HG02981 (cell line): ENCODE measurements at regions not wholly inside any gene's neighbourhood (a gene's known extent, or its start where the extent isn't known, plus 50 kb on each side); places are given as distances from the start of the nearest gene placed in this dataset.
"Not testable (repeated sequence)": the region's sequence is repeated elsewhere in the genome, so short reads cannot be mapped to it uniquely, and the experiment has no call there.

Experiments
- ATAC-seq: cut with Tn5 transposase; IDR thresholded peaks from one replicate; pipeline ENCODE4 v1.9.1; 2021; ENCODE audit warnings: mild to moderate bottlenecking, moderate library complexity; ENCODE audit not compliant: unreplicated experiment

DNA sequence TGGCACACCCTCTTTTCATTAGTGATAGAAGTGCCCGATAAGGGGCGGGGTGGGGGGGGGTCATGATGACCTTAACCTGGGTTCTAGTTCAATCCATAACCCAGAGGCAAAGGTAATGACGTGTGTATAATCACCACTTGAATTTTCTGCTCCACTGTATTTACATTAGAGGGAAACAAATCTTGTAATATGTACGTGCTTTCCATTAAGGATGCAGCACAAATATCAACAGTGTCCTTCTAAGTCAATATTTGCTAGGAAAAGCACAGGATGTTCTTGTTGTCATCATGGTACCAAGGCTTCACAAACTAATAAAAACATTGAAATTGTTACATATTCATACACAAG is 121.2 kb upstream of the SLC38A2 start:
- no peak for ATAC-seq

- no peak for ATAC-seq
Measured at GRCh38 chr12:46493150-46493833, 120.7 kb upstream of the SLC38A2 start.

GRCh38 chr12:46492471-46493085 is 120.0 kb upstream of the SLC38A2 start:
- no peak for ATAC-seq

DNA sequence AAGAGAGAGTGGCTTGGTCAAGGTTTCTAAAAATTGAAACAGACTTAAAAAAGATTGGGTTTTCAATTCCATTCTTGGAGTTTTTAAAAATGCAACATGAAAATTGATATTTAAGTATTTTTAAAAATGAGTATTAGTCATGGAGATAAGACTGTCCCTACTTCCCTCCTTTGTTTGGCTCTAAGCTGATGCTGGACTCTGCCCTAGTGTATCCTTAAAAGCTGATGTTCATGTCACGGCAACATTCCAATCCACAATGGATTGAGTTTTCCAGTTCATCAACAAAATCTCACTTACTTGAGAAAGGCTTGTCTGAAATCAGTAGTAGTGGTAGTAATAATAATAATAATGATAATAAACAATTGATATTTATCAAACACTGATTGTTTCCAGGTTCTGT is 119.0 kb upstream of the SLC38A2 start:
- ATAC-seq = no peak

DNA sequence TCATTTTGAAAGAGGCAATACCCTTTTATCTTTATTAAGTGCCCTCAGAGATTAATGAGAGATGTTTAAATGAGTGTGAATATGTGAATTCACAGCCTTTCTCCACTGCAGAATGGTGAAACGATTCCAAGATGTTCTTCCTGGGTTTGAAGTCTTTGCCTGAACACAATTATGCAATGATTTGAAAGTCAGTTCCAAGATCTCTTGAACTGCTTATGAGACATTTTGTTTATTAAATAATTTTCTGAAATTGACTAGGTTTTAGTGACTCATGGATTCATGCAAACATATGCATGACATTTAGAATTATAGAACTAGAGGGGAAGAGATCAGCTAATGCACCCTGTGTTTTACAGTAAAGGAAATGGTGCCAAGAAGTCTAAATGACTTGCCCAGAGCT is 118.1 kb upstream of the SLC38A2 start:
- ATAC-seq = no peak

GRCh38 chr12:46489951-46490388 is 117.4 kb upstream of the SLC38A2 start:
- ATAC-seq = no peak

DNA sequence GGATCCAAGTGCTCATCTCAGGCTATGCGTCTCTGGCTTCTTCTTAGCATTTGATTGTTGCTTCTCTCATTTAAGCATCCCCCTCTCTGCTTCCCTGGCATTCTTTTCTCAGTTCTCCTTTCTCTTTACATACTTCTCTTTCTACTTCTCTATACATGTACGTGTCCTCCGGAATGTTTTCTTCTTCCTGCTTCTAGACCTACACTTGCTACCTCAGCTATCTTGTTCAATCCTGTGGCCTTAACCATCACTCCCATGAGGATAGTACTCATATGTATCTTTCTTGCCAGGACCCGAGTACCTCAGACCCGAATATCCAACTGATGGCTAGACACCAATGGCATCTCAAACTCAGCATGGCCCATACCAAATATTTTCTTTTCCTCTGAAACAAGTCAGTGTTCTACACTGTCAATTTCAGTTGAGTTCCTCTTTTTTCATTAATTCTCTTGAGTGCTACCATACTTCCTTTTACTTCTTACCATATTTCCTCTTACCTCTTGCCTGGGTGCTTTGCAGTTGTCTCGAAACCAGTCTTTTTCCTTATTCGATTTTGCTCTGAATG is 115.1 kb upstream of the SLC38A2 start:
- ATAC-seq = no peak

DNA sequence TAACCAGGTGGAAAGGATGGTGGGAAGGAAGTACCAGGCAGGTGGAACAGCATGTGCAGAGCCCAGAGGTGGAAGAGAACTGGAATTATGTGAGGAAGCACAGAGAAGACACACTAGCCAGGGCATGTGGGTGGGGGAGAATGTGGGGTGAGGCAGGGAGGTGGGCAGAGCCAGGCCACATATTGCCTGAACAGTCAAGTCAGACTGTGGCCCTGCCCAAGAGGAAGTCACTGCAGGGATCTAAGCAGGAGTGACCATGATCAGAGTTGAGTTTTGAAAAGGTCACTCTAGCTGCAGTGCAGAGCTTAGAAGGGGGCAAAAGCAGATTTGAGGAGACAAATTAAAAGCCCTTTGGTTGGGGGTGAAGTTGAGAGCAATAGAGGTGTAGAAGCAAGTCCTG is 114.0 kb upstream of the SLC38A2 start:
- no peak for ATAC-seq

- no peak for ATAC-seq
Measured at GRCh38 chr12:46485853-46486252, 113.3 kb upstream of the SLC38A2 start.

DNA sequence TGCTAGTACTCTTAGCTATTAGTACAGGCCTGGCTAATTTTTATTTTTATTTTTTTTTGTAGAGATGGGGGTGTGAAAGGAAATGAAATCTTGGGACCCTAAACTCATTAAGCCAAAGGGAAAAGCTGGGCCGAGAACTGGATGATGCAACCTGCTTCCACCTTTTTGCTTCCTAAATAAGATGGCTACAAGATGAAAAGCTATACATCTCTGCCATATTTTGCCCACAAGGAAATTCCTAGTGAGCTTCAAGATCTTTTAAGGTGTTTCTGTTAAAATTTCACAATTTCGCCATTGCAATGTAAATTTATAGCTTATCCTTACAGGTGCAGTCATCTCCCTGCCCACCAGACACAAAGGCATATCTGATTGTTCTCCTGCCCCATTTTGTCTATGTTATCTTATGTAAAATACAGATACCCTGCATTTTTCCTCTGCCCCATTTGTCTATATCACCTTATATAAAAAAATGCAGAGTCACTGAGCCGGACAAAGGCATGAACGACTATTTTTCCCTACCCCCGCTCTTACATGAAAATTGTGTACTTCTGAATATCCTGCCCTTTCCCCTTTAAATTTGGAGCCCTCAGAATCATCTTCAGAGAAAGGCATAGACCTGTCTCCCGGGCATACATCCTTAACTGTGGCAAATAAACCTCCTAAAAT is 112.0 kb upstream of the SLC38A2 start:
- ATAC-seq = no peak

GRCh38 chr12:46483572-46484395 is 111.2 kb upstream of the SLC38A2 start:
- ATAC-seq = no peak

DNA sequence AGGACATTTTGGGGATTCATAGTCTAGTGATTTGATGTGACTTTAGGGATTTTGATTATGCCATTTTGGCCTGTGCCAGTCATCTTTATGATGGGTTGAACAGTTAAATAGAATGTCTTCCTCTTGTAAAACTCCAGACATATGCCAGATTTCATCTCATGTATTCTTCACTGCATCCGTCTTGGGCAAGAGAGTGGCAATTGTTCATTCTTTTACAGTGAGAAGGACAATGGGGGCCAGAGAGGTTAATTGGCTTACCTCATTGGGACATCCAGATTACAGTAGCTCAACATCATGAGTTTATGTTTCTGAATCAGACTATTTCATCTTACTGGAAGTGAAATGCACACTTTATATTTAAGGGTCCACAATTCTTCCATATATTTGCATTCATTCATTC is 108.2 kb upstream of the SLC38A2 start:
- no peak for ATAC-seq

DNA sequence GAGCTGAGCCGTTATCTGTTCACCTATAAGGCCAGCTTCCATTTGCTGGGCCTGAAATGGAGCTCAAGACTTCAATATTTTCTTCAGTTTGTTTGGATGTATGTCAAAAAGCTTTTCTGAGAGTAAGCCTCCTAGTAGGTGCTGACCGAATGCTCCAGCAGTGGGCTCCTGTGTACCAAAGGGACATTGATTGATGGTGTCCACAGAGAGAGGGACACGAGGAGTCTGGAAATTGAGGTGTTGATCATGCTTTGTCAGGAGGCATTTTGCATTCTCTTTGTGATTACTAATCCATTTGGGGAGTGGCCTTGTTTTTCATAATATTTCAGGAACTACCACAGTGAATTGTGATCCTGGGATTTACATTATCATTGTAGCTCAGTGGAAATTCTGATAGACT is 107.7 kb upstream of the SLC38A2 start:
- ATAC-seq = no peak

DNA sequence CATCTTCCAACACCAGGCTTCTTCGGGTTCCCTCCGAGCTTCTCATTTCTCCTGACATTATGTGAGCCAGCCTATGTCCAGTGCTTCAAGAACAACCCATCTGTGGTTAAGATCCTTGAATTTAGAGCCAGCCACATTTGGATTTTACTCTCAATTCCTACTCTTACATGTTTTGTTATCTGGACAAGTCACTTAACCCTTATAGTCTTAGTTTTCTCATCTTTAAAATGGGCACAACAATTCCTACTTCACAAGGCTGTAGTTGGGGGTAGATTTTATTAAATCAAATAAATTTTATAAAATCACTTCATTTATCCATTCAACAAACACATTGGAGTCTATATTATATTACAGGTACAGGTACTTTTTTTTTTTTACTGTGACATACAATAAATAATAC is 105.5 kb upstream of the SLC38A2 start:
- no peak for ATAC-seq

DNA sequence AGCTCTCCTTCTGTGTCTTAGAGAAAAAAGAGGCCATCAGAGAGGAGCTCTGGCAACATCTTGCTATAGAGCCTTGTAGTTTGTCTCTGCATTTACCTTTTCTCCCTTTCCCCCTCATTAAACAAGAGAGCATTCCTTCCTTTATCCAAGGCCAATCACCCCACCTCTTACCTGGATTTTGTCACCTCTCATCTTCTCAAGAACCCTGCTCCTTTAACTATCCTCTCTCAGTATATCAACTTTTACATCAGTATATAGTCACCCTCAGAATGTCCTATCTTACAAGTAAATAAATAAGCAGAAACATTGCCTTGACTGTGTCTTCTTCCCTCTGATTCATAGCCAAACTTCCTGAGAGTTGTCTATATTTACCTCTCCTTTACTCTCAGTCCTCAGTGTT is 105.0 kb upstream of the SLC38A2 start:
- no peak for ATAC-seq

DNA sequence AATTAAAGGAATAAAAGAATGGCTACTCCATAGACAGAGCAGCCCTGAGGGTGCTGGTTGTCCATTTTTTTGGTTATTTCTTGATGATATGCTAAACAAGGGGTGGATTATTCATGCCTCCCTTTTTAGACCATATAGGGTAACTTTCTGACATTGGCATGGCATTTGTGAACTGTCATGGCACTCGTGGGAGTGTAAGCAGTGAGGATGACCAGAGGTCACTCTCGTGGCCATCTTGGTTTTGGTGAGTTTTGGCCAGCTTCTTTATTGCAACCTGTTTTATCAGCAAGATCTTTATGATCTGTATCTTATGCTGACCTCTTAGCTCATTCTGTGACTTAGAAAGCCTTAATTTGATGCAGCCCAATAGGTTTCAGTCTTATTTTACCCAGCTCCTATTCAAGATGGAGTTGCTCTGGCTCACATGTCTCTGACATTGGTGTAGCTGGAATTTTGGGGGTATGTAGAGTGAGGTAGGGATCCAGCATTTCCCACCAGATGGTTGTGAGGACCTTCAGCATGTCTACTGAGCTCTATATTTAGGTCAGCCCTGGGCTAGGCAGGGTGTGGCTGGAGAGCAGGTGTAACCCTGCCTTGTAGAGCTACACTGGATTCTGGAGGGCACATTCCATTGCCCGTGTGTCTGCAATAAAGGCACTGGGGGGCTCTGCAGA is 103.5 kb upstream of the SLC38A2 start:
- no peak for ATAC-seq

DNA sequence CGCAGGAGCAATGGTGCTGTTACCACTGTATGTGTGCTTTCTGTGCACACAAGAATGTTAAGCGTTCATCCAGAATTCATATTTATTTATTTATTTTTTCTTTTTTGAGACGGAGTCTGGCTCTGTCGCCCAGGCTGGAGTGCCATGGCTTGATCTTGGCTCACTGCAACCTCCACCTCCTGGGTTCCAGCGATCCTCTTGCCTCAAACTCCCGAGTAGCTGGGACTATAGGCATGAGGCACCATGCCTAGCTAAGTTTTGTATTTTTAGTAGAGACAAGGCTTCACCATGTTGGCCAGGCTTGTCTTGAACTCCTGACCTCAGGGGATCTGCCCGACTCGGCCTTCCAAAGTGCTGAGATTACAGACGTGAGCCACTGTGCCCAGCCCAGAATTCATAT is 101.8 kb upstream of the SLC38A2 start:
- not testable (repeated sequence) for ATAC-seq

DNA sequence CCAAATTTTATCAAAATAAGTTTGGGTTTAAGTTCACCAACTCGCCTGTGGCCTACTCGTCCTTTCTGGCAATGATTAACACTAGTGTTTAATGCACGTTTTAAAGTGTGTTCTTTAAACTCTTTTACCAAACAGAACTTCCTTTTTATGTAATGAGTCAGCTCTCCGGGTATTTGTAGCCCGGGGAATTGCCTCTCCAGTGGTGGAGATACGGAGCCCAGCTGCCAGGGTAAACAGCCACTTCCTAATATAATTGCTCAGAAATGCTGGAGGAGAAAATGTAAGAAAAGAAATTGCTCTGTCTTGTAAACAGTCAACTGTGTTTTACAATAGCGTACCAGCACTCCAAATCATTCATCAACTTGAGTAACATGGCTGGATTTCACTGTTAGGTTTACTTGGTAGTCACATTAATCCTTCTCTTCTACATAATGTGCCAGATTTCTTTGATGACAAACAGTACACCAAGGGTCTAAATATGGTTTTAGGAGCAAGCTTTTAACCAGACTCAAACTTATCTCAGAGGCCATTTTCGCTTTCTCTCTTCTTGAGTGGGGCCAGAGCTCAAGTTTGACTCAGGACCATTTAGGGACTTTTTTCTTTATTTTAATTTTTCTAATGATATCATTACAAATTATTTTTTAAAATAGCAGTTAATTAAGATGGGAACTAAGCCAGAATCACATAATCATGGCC is 101.2 kb upstream of the SLC38A2 start:
- peak; percentile 78 for ATAC-seq

GRCh38 chr12:46472893-46473633 is 100.5 kb upstream of the SLC38A2 start:
- no peak for ATAC-seq
